Karpas-422 (cell line): ENCODE measurements at regions not wholly inside any gene's neighbourhood (a gene's known extent, or its start where the extent isn't known, plus 50 kb on each side); places are given as distances from the start of the nearest gene placed in this dataset.

Experiments
- DNase-seq: peaks from one replicate; pipeline ENCODE4 v3.0.0-alpha.2; 2015
- H2AFZ ChIP-seq: fragments of 200-600 bp; sonication (generic); 2 replicates; pipeline ENCODE4 v1.6.1; 2014; ENCODE audit warnings: antibody characterized with exemption, low read length, mixed read lengths
- H3K27ac ChIP-seq: fragments of 200-600 bp; sonication (generic); 2 replicates; pipeline ENCODE4 v1.5.1; 2014; ENCODE audit warnings: mild to moderate bottlenecking, low read length, moderate library complexity
- H3K27me3 ChIP-seq: fragments of 200-600 bp; sonication (generic); 2 replicates; pipeline ENCODE4 v1.6.1; 2014; ENCODE audit warnings: low read length, mixed read lengths
- H3K36me3 ChIP-seq: fragments of 200-600 bp; sonication (generic); 2 replicates; pipeline ENCODE4 v1.6.1; 2014; ENCODE audit warnings: low read length, mixed read lengths; ENCODE audit not compliant: insufficient read depth
- H3K4me1 ChIP-seq: fragments of 200-600 bp; sonication (generic); 2 replicates; pipeline ENCODE4 v1.6.1; 2014; ENCODE audit warnings: mild to moderate bottlenecking, low read length, mixed read lengths
- H3K4me2 ChIP-seq: fragments of 200-600 bp; sonication (generic); 2 replicates; pipeline ENCODE4 v1.6.1; 2014; ENCODE audit warnings: low read length, low read depth, mild to moderate bottlenecking; ENCODE audit not compliant: poor library complexity, severe bottlenecking
- H3K4me3 ChIP-seq: fragments of 200-600 bp; sonication (generic); 2 replicates; pipeline ENCODE4 v1.5.1; 2014; ENCODE audit warnings: mild to moderate bottlenecking, antibody characterized with exemption, low read length, mixed read lengths
- H3K79me2 ChIP-seq: fragments of 200-600 bp; sonication (generic); 2 replicates; pipeline ENCODE4 v1.6.1; 2014; ENCODE audit warnings: mild to moderate bottlenecking, low read length, mixed read lengths
- H3K9ac ChIP-seq: fragments of 200-600 bp; sonication (generic); 2 replicates; pipeline ENCODE4 v1.6.0; 2014; ENCODE audit warnings: low read length
- H3K9me2 ChIP-seq: fragments of 200-600 bp; sonication (generic), shearing (Covaris generic); replicated peaks from 2 replicates; pipeline ENCODE4 v1.6.0; 2014; ENCODE audit warnings: mild to moderate bottlenecking, low read length, moderate library complexity; ENCODE audit not compliant: insufficient read depth
- H3K9me3 ChIP-seq: fragments of 300-700, 200-600 bp; sonication (generic); 2 replicates; pipeline ENCODE4 v1.6.1; 2014; ENCODE audit warnings: low read length, mixed read lengths
- H4K20me1 ChIP-seq: fragments of 200-600 bp; sonication (generic); 2 replicates; pipeline ENCODE4 v1.6.1; 2014; ENCODE audit warnings: mild to moderate bottlenecking, antibody characterized with exemption, low read length, low read depth; ENCODE audit not compliant: insufficient read depth

GRCh38 chr2:203802342-203803052 lies 65.1 kb upstream of the CTLA4 start:
- H3K27me3 ChIP-seq = no peaks in the 10 kb centered on the region; the same call in 1 of the 2 replicates
- H3K27ac ChIP-seq = no peak overlapping the region
- DNase-seq = no peak
- H3K36me3 ChIP-seq = no peaks in the 10 kb centered on the region
- no peaks in the 10 kb centered on the region for H3K79me2 ChIP-seq
- no peaks in the 10 kb centered on the region for H3K4me1 ChIP-seq
- no peaks in the 10 kb centered on the region for H4K20me1 ChIP-seq
- H3K4me2 ChIP-seq = no peak overlapping the region
- H2AFZ ChIP-seq = no peak overlapping the region
- H3K9ac ChIP-seq = no peak overlapping the region
- no peak overlapping the region for H3K4me3 ChIP-seq
- H3K9me2 ChIP-seq = no peaks in the 10 kb centered on the region
- no peaks in the 10 kb centered on the region for H3K9me3 ChIP-seq

GRCh38 chr2:203803053-203803429 lies 64.5 kb upstream of the CTLA4 start:
- Histone ChIP-seq H3K9me3 (no peaks in the 10 kb centered on the region), H3K79me2 (no peaks in the 10 kb centered on the region), H3K9ac (no peak overlapping the region), H3K9me2 (no peaks in the 10 kb centered on the region), H3K27me3 (no peaks in the 10 kb centered on the region; the same call in 1 of the 2 replicates), H4K20me1 (no peaks in the 10 kb centered on the region), H3K27ac (no peak overlapping the region), H2AFZ (no peak overlapping the region), H3K4me3 (no peak overlapping the region), H3K4me1 (no peaks in the 10 kb centered on the region), H3K4me2 (no peak overlapping the region), H3K36me3 (no peaks in the 10 kb centered on the region)
- no peak for DNase-seq

- Histone ChIP-seq H3K9me2 (no peaks in the 10 kb centered on the region), H3K79me2 (no peaks in the 10 kb centered on the region), H3K9me3 (no peaks in the 10 kb centered on the region), H3K9ac (no peak overlapping the region), H3K36me3 (no peaks in the 10 kb centered on the region), H3K27me3 (no peaks in the 10 kb centered on the region; the same call in 1 of the 2 replicates), H3K4me1 (no peaks in the 10 kb centered on the region), H4K20me1 (no peaks in the 10 kb centered on the region), H2AFZ (no peak overlapping the region), H3K4me3 (no peak overlapping the region), H3K4me2 (no peak overlapping the region), H3K27ac (no peak overlapping the region)
- no peak for DNase-seq
Measured at GRCh38 chr2:203804070-203804469, 63.5 kb upstream of the CTLA4 start.

- Histone ChIP-seq H3K36me3 (no peaks in the 10 kb centered on the region), H3K9ac (no peak overlapping the region), H3K79me2 (no peaks in the 10 kb centered on the region), H3K9me3 (no peaks in the 10 kb centered on the region), H3K4me2 (no peak overlapping the region), H3K27ac (no peak overlapping the region), H3K27me3 (no peaks in the 10 kb centered on the region; the same call in 1 of the 2 replicates), H3K9me2 (no peaks in the 10 kb centered on the region), H3K4me3 (no peak overlapping the region), H2AFZ (no peak overlapping the region), H3K4me1 (no peaks in the 10 kb centered on the region), H4K20me1 (no peaks in the 10 kb centered on the region)
- DNase-seq = no peak
Measured at GRCh38 chr2:203804764-203805485, 62.6 kb upstream of the CTLA4 start.

GRCh38 chr2:203805486-203805838 lies 62.1 kb upstream of the CTLA4 start:
- no peak overlapping the region for H2AFZ ChIP-seq

GRCh38 chr2:203806761-203807160 lies 60.8 kb upstream of the CTLA4 start:
- H3K4me2 ChIP-seq = no peak overlapping the region
- H3K4me3 ChIP-seq = no peak overlapping the region
- no peak for DNase-seq
- no peak overlapping the region for H3K27ac ChIP-seq
- no peaks in the 10 kb centered on the region for H3K36me3 ChIP-seq
- no peaks in the 10 kb centered on the region for H4K20me1 ChIP-seq
- H3K9me2 ChIP-seq = no peaks in the 10 kb centered on the region
- no peaks in the 10 kb centered on the region for H3K9me3 ChIP-seq
- no peaks in the 10 kb centered on the region for H3K27me3 ChIP-seq
- no peaks in the 10 kb centered on the region for H3K4me1 ChIP-seq
- H2AFZ ChIP-seq = no peak overlapping the region
- H3K9ac ChIP-seq = no peak overlapping the region
- H3K79me2 ChIP-seq = no peaks in the 10 kb centered on the region

More at GRCh38 chr2:203805486-203805838, 62.1 kb upstream of the CTLA4 start:
- no peaks in the 10 kb centered on the region for H3K9me3 ChIP-seq
- H3K9ac ChIP-seq = no peak overlapping the region
- no peaks in the 10 kb centered on the region for H3K4me1 ChIP-seq
- H3K4me2 ChIP-seq = no peak overlapping the region
- DNase-seq = no peak
- H3K36me3 ChIP-seq = no peaks in the 10 kb centered on the region
- no peaks in the 10 kb centered on the region for H3K79me2 ChIP-seq
- H3K4me3 ChIP-seq = no peak overlapping the region
- H3K9me2 ChIP-seq = no peaks in the 10 kb centered on the region
- no peaks in the 10 kb centered on the region; the same call in 1 of the 2 replicates for H3K27me3 ChIP-seq
- no peak overlapping the region for H3K27ac ChIP-seq
- H4K20me1 ChIP-seq = no peaks in the 10 kb centered on the region

- H4K20me1 ChIP-seq = no peaks in the 10 kb centered on the region
- H3K9me2 ChIP-seq = no peaks in the 10 kb centered on the region
- no peaks in the 10 kb centered on the region for H3K79me2 ChIP-seq
- H3K27me3 ChIP-seq = no peaks in the 10 kb centered on the region
- H3K4me2 ChIP-seq = no peak overlapping the region
- H3K4me1 ChIP-seq = no peaks in the 10 kb centered on the region
- no peak overlapping the region for H3K9ac ChIP-seq
- H3K27ac ChIP-seq = no peak overlapping the region
- no peaks in the 10 kb centered on the region for H3K9me3 ChIP-seq
- DNase-seq = no peak
- no peaks in the 10 kb centered on the region for H3K36me3 ChIP-seq
- no peak overlapping the region for H3K4me3 ChIP-seq
- no peak overlapping the region for H2AFZ ChIP-seq
Measured at GRCh38 chr2:203808046-203808750, 59.4 kb upstream of the CTLA4 start.

GRCh38 chr2:203809084-203809521 lies 58.5 kb upstream of the CTLA4 start:
- Histone ChIP-seq H3K9ac (no peak overlapping the region), H3K4me3 (no peak overlapping the region), H3K9me2 (no peaks in the 10 kb centered on the region), H2AFZ (no peak overlapping the region), H3K79me2 (no peaks in the 10 kb centered on the region), H3K36me3 (no peaks in the 10 kb centered on the region), H3K27ac (no peak overlapping the region), H3K4me2 (no peak overlapping the region), H3K9me3 (no peaks in the 10 kb centered on the region), H3K4me1 (no peaks in the 10 kb centered on the region), H3K27me3 (no peaks in the 10 kb centered on the region), H4K20me1 (no peaks in the 10 kb centered on the region)
- no peak for DNase-seq
